GM12873 (cell line): ENCODE measurements at regions not wholly inside any gene's neighbourhood (a gene's known extent, or its start where the extent isn't known, plus 50 kb on each side); places are given as distances from the start of the nearest gene placed in this dataset.

ENCODE experiments used
- CTCF ChIP-seq: IDR thresholded peaks from 2 replicates; pipeline ENCODE4 v1.5.1; 2012; ENCODE audit warnings: low read depth, mild to moderate bottlenecking, moderate library complexity, low read length, control low read depth; ENCODE audit not compliant: insufficient read depth; ENCODE audit errors: missing control alignments

DNA sequence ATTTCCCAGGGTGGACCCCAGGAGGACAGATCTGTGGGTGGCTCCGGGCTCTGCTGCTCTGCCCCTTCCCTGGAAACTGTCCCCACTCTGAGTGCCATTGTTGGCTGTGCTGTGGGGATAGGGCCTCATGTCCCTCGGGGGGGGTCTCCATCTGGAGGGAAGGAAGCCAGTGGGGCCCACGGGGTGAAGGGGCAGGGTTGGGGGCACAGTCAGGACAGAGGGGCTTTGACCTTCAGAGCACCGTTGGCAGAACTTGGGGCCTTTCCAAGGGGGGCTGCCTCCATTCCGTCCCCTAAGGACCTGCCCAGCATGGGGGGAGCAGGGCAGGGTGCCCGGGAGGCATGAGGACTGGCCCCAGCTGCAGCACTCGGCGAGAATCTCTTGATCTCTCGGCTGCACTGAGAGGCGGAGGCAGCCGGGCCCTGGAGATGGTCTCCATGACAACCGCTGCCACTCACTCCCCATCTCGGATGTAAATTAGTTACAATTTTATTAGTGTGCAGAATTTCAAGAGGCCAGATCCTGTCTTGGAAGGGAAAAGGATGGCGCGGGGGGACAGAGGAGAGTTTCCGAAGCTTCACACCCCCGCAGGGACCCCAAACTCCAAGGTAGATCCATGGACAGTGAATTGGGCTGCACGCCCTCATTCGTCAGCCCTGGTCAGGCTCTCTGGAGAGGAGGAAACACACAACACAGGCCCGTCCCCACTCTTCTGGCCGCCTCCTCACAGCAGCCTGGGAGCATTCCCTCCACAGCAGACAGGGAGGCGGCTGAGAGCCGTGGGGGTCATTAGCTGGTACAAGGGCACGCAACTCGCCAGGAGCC, 216.2 kb upstream of the IER5L start:
- TF ChIP-seq CTCF: no peak

GRCh38 chr9:129393064-129393463, 215.0 kb upstream of the IER5L start:
- no peak for TF ChIP-seq CTCF

DNA sequence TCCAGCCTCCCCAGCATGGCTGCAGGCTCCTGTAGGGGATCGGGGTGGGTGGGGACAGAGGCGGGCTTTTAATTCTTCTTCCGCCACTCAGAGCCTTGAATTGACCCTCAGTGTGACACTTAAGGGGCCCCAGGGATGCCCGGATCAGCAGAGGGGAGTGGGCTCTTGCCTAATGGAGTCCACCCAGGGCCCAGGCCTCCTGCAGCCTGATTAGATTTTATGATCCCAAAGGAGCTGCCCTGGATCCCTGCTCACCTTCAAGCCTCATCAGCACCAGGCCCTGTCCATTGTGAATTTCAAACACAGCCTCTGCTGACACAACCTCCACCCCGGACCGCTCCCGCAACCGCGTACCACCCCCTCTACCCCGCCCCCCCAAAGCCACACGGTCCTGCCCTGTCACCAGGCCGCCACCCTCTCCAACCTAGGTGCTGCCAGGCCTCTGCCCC, 214.1 kb upstream of the IER5L start:
- TF ChIP-seq CTCF: no peak

DNA sequence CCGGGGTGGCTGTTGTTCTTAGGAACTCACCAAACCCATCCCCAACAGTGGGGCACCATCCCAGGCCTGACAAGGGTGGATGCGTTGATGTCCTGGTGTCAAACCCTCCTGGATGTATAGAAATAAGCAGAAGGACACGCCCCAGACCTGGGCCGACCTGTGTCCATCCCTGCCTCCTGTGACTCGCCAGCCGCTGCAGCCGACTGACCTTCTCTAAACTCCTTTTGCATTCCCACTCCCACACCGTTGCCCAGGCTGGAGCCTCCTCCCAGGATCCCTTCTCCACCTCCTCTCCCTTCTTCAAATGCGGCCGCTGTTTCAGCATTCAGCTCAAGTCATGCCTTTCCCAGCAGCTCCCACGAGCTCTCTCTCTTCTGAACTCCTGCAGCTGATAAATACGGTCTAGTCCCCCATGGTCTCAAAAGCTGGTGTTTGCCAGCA, 213.2 kb upstream of the IER5L start:
- no peak for TF ChIP-seq CTCF

DNA sequence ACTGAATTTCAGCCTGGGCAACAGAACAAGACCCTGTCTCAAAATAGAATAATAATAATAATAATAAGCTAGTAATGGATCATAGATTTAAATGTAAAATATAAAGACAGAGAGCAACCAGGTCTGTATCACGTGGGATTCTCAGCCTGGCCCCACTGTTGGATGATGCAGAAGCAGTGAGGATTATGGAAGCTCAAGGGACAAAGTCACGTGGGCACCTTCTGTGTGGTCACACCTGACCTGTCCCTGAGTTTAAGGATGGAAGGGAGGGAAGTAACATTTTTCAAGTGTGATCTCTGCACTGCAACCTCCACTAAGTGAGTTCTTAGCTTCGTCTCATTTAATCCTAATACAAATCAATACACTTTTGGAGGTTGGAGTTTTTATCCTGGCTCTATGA, 212.5 kb upstream of the IER5L start:
- no peak for TF ChIP-seq CTCF

- TF ChIP-seq CTCF: no peak
These were observed 209.8 kb upstream of the IER5L start for GRCh38 chr9:129387822-129388221.

DNA sequence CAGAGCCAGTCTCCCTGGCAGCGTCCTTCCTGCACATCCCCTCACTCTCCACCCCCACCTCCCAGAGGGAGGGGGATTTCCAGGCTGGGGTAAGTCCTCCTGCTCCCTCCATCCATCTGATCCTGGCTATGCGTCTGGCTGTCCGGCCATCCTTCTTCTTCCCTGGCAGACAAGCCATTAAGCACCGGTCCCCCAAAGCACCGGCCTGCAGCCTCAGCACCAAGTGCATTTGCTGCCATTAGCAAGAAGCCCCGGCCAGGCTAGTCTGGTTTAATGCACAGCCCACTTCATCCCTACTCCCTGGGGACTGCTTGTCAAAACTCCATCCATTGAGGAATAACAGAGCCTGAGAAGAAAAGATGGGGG, 208.7 kb upstream of the IER5L start:
- TF ChIP-seq CTCF: no peak
